ENCODE measurements at regions not wholly inside any gene's neighbourhood (a gene's known extent, or its start where the extent isn't known, plus 50 kb on each side); places are given as distances from the start of the nearest gene placed in this dataset.

DNA sequence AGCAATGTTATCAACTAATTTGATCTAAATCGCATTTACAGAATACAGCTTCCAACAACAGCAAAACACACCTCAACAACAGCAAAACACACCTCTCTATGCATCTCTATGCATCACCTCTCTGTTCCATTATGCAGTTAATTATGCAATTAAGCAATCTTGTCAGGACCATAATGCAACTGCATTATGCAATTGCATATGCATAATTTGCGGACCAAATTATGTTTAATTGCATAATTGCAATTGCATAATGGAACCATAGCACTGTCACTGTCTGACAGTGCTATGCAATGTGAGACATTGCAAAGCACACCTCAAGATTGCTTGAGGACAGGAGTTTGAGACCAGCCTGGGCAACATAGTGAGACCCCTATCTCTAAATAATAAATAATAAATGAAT, 80.4 kb upstream of the PRSS3 start:
- intact Hi-C loops (cut with micrococcal nuclease) (loop anchor here (5.0 kb wide), 1 partner anchor 38 kb away; no protein-coding TSS in a partner anchor), dilution Hi-C loops (cut with MboI; ENCODE audit: extremely low pct_ligation_motif_present, low sequenced_read_pairs) (no loop called here)
- H3K4me2 ChIP-seq (ENCODE audit: insufficient read depth, low read length): no peak overlapping the region
- no peak overlapping the region for H3K27ac ChIP-seq (ENCODE audit: insufficient read depth, low read depth, low read length)
- no peaks in the 10 kb centered on the region for H3K9me3 ChIP-seq (replicated peaks; ENCODE audit: control insufficient read depth, insufficient read depth, low read length)
- H3K9me1 ChIP-seq (replicated peaks; ENCODE audit: control insufficient read depth, extremely low read depth, insufficient read depth, low read length): no peaks in the 10 kb centered on the region
- H3K79me2 ChIP-seq (ENCODE audit: control insufficient read depth, insufficient read depth, low read length): no peaks in the 10 kb centered on the region
- POLR2A ChIA-PET: no interaction called here
- no peak for TF ChIP-seq MYC (IDR thresholded peaks at IDR 0.05; ENCODE audit: low read depth, low read length)
- TF ChIP-seq POLR2A (IDR thresholded peaks at IDR 0.05; ENCODE audit: low read depth, low read length): no peak
- TF ChIP-seq GATA2 (IDR thresholded peaks at IDR 0.05; ENCODE audit: insufficient read depth, insufficient read length, low read depth, low read length): no peak
- no peak for TF ChIP-seq EZH2 (IDR thresholded peaks at IDR 0.05; ENCODE audit: borderline replicate concordance, low read depth, low read length, severe bottlenecking)
- TF ChIP-seq, protein P1, sequence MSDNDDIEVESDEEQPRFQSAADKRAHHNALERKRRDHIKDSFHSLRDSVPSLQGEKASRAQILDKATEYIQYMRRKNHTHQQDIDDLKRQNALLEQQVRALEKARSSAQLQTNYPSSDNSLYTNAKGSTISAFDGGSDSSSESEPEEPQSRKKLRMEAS (IDR thresholded peaks at IDR 0.05; ENCODE audit: insufficient read depth, insufficient read length): no peak
- no peak for TF ChIP-seq JUN (IDR thresholded peaks at IDR 0.05; ENCODE audit: borderline replicate concordance, insufficient read depth, insufficient read length, low read depth)
- TF ChIP-seq, protein P2, sequence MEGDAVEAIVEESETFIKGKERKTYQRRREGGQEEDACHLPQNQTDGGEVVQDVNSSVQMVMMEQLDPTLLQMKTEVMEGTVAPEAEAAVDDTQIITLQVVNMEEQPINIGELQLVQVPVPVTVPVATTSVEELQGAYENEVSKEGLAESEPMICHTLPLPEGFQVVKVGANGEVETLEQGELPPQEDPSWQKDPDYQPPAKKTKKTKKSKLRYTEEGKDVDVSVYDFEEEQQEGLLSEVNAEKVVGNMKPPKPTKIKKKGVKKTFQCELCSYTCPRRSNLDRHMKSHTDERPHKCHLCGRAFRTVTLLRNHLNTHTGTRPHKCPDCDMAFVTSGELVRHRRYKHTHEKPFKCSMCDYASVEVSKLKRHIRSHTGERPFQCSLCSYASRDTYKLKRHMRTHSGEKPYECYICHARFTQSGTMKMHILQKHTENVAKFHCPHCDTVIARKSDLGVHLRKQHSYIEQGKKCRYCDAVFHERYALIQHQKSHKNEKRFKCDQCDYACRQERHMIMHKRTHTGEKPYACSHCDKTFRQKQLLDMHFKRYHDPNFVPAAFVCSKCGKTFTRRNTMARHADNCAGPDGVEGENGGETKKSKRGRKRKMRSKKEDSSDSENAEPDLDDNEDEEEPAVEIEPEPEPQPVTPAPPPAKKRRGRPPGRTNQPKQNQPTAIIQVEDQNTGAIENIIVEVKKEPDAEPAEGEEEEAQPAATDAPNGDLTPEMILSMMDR (IDR thresholded peaks at IDR 0.05; ENCODE audit: extremely low read depth in 1 of 2, insufficient read depth in 1 of 2, low read depth in 1 of 2, low read length in 2 of 2): no peak
- no peak for TF ChIP-seq FOS (IDR thresholded peaks at IDR 0.05; ENCODE audit: borderline replicate concordance, insufficient read depth, low read length)
- TF ChIP-seq POLR2AphosphoS5 (IDR thresholded peaks at IDR 0.05; ENCODE audit: insufficient read depth, low read depth, low read length): no peak
- no peak overlapping the region for H3K9ac ChIP-seq (replicated peaks; ENCODE audit: extremely low read depth, insufficient read depth, low read length)
- H3K4me3 ChIP-seq (replicated peaks in 1 of 3; ENCODE audit: insufficient read depth in 1 of 3, low read depth in 1 of 3, low read length in 3 of 3): no peak overlapping the region
- peaks cover 5 to 8% of the 10 kb centered on the region in 2 experiments for H3K27me3 ChIP-seq (ENCODE audit: control insufficient read depth in 2 of 2, insufficient read depth in 2 of 2, low read length in 2 of 2)
- no TSS peak for BruUV-seq (replicated peaks)
- no peaks in the 10 kb centered on the region for H4K20me1 ChIP-seq (replicated peaks; ENCODE audit: control insufficient read depth, extremely low read depth, insufficient read depth, low read length)
- DNase-seq (ENCODE audit: low read depth, low spot score) (no peak), FAIRE-seq (no peak)
- CTCF ChIA-PET: no interaction called here
- no peak overlapping the region for H2AFZ ChIP-seq (ENCODE audit: low read depth, low read length)
- H3K4me1 ChIP-seq (ENCODE audit: control insufficient read depth, extremely low read depth, insufficient read depth, low read length): peaks cover 13% of the 10 kb centered on the region
- H3K36me3 ChIP-seq (ENCODE audit: control insufficient read depth in 2 of 2, extremely low read depth in 1 of 2, insufficient read depth in 2 of 2, low read length in 2 of 2): no peaks in the 10 kb centered on the region

All from endothelial cell of umbilical vein (primary cell).